Ishikawa (cell line): ENCODE measurements at regions not wholly inside any gene's neighbourhood (a gene's known extent, or its start where the extent isn't known, plus 50 kb on each side); places are given as distances from the start of the nearest gene placed in this dataset.
A peak's percentile ranks its signal among the peaks of the same experiment; 100 is the strongest.

Source experiments
- CEBPB ChIP-seq: IDR thresholded peaks from 2 replicates; pipeline ENCODE4 v1.6.1; 2012
- CREB1 ChIP-seq: IDR thresholded peaks from 2 replicates; pipeline ENCODE4 v1.6.1; 2012; ENCODE audit warnings: low read depth
- EGR1 ChIP-seq: IDR thresholded peaks from 2 replicates; pipeline ENCODE4 v1.6.1; 2012
- EP300 ChIP-seq: IDR thresholded peaks from 2 replicates; pipeline ENCODE4 v1.6.1; 2012; ENCODE audit warnings: borderline replicate concordance
- FOXM1 ChIP-seq: IDR thresholded peaks from 2 replicates; pipeline ENCODE4 v1.6.1; 2012; ENCODE audit warnings: low read depth, borderline replicate concordance
- MAX ChIP-seq: IDR thresholded peaks from 2 replicates; pipeline ENCODE4 v1.6.1; 2012
- NFIC ChIP-seq: IDR thresholded peaks from 2 replicates; pipeline ENCODE4 v1.6.1; 2012
- RAD21 ChIP-seq: IDR thresholded peaks from 2 replicates; pipeline ENCODE4 v1.6.1; 2012; ENCODE audit warnings: low read depth
- TAF1 ChIP-seq: IDR thresholded peaks from 2 replicates; pipeline ENCODE4 v1.6.1; 2012; ENCODE audit warnings: low read depth, mild to moderate bottlenecking
- TCF12 ChIP-seq: IDR thresholded peaks from 2 replicates; pipeline ENCODE4 v1.6.1; 2012; ENCODE audit warnings: low read depth
- TEAD4 ChIP-seq: IDR thresholded peaks from 2 replicates; pipeline ENCODE4 v1.6.1; 2012
- USF1 ChIP-seq: IDR thresholded peaks from 2 replicates; pipeline ENCODE4 v1.6.1; 2012
- YY1 ChIP-seq: IDR thresholded peaks from 2 replicates; pipeline ENCODE4 v1.6.1; 2012; ENCODE audit warnings: low read depth
- ZBTB7A ChIP-seq: IDR thresholded peaks from 2 replicates; pipeline ENCODE4 v1.6.1; 2012; ENCODE audit warnings: low read depth
- TF ChIP-seq, protein P1 (sequence below): IDR thresholded peaks from 2 replicates; pipeline ENCODE4 v1.6.1; 2012; ENCODE audit warnings: low read depth, mild to moderate bottlenecking

DNA sequence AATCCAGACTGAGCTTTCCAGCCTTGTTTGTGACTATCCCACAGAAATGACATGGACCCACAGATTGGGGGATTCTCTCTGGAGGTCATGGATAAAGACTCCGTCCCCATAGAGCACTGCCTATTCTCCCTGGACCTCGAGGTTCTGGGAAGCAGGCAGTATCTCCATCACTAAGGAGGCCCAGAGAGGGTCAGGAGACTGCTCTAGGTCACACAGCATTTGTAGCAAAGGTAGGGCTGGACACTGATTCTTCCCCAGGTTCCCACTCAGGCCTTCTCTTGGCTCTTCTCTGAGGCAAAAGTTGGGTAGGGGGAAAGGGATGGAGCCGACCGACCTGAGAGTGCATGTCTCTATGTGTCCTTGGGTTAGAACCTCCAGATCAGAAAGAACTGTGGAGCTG, 80.9 kb downstream of the PTPRS start:
- TF ChIP-seq RAD21 (no peak), CEBPB (no peak), CREB1 (no peak), FOXM1 (no peak), TAF1 (no peak), YY1 (no peak), TEAD4 (no peak)
- TF ChIP-seq, protein P1, sequence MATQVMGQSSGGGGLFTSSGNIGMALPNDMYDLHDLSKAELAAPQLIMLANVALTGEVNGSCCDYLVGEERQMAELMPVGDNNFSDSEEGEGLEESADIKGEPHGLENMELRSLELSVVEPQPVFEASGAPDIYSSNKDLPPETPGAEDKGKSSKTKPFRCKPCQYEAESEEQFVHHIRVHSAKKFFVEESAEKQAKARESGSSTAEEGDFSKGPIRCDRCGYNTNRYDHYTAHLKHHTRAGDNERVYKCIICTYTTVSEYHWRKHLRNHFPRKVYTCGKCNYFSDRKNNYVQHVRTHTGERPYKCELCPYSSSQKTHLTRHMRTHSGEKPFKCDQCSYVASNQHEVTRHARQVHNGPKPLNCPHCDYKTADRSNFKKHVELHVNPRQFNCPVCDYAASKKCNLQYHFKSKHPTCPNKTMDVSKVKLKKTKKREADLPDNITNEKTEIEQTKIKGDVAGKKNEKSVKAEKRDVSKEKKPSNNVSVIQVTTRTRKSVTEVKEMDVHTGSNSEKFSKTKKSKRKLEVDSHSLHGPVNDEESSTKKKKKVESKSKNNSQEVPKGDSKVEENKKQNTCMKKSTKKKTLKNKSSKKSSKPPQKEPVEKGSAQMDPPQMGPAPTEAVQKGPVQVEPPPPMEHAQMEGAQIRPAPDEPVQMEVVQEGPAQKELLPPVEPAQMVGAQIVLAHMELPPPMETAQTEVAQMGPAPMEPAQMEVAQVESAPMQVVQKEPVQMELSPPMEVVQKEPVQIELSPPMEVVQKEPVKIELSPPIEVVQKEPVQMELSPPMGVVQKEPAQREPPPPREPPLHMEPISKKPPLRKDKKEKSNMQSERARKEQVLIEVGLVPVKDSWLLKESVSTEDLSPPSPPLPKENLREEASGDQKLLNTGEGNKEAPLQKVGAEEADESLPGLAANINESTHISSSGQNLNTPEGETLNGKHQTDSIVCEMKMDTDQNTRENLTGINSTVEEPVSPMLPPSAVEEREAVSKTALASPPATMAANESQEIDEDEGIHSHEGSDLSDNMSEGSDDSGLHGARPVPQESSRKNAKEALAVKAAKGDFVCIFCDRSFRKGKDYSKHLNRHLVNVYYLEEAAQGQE: no peak

DNA sequence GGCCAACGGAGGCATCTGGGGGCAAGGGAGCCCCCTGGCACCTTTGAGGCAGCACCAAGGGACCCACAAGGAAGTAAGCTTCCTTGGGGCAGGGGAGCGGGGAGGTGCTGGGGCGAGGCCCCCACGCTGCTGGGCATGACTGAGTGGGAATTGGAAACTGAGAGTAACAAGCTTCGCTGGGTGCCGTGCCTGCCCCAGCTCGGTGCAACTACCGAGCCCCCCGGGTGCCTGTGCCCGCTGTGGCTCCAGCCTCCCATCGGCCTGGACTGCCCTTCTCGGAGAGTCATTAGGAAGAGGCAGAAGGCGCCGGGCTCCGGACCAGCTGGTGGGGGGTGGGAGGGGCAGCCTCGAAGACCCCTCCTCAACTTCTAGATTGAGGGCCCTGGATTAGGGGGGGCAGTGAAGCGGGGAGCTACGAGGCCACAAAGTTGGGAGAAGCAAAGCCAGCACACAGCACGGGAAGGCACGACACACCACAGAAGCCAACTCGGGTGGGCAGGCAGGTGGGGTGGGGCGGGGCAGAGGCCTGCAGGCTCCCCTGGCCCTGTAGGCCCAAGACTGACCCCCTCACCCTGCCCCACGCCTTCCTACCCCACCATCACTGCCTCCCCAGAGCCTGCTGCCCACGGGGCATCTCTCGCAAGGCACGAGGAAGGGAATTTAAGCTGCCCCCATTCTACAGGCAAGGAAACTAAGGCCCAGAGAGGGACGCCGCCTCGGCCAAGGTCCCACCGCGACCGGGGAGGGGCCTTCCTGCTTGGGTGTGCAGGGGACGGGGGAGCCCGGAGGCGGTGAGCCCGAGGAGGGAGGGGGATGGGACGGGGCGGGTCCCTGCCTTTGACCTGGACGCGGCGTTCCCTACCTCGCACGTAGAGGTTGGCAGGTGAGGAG, 83.2 kb downstream of the PTPRS start:
- TF ChIP-seq USF1 (no peak), EP300 (no peak), YY1 (no peak), FOXM1 (no peak), TAF1 (no peak), TEAD4 (no peak), TCF12 (no peak), CEBPB (no peak), ZBTB7A (no peak), EGR1 (no peak), NFIC (no peak), RAD21 (no peak), CREB1 (no peak)
- TF ChIP-seq, protein P1: no peak

DNA sequence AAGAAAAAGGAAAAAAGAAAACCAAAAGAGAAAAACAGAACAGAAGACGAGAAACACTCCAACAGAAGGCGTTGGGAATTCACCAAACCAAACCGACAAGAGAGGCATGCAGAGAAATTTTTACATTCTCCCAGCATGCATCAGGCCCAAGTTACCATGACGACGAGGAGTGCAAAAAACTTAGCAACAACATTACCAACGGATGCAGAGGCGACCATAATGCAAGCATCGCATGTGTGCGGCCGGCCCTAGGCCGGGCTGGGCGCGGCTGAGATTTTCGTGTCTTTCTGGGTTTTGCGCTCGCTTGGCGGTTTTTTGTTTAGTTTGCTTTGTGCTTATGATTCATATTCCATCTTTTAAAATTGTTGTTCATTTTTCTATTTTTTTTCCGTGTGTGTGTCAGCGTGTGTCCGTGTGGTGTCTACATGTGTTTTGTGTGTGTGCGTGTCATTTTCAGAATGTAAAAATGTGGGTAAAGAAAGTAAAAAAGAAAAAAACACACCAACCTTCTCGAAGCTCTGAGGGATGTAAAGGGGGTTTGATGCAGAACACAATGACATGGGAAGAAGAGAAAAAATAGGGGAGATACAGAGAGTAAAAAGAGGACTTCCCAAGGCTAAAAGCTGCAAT, 84.9 kb downstream of the PTPRS start:
- no peak for TF ChIP-seq ZBTB7A
- no peak for TF ChIP-seq TEAD4
- no peak for TF ChIP-seq CEBPB
- TF ChIP-seq TAF1: no peak
- no peak for TF ChIP-seq FOXM1
- TF ChIP-seq EP300: no peak
- TF ChIP-seq USF1: no peak
- TF ChIP-seq YY1: no peak
- TF ChIP-seq, protein P1: no peak
- TF ChIP-seq MAX: no peak
- TF ChIP-seq RAD21: no peak
- no peak for TF ChIP-seq TCF12
- no peak for TF ChIP-seq NFIC
- no peak for TF ChIP-seq CREB1
- no peak for TF ChIP-seq EGR1

DNA sequence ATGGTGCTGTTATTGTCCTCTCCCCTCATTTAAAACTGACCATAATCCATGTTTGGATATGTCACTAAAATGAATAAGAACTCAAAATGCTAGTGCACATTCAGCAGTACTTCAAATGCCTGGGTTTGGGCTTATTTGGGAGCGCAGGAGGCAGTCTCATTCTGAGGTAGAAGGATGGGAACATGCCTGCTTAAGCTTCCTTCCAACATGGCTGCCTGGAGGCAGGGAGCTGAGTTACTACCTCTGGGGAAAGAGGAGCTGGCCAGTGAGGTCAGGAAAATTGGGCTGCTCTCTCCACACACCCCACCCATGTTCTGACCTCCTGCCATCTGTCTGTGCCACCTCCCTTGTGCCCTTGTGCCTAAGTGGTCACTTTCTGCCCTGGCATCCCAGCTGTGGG, 85.7 kb downstream of the PTPRS start:
- 0 out of 2 replicates have a peak, but pooled peaks have one; percentile 28 for TF ChIP-seq YY1
- TF ChIP-seq CREB1: no peak

DNA sequence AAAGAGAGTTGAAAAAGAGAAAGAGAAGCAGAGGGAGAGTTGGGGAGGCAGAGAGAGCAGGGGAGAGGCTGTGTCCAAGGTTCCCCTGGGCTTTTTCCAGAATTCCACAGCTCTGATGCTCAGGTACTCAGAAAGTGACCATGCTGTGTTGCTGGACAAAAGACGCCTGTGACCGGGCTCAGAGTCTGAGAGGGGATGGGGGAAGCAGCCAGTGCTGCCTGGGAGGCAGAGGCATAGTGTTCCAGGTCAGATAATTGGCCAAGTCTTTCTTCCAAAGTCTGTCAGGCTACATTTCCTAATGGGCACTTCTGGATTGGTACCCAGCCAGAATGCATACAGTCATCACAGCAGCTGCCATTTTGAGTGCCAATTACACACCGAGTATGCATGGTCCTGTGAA, 86.1 kb downstream of the PTPRS start:
- no peak for TF ChIP-seq TAF1
